DND-41 (cell line): ENCODE measurements at regions not wholly inside any gene's neighbourhood (a gene's known extent, or its start where the extent isn't known, plus 50 kb on each side); places are given as distances from the start of the nearest gene placed in this dataset.

Experiments used
- ATAC-seq: fragments of 200-7000 bp; cut with Tn5 transposase; 3 replicates; pipeline ENCODE4 v1.9.1; 2021; ENCODE audit warnings: low read depth; ENCODE audit not compliant: insufficient read depth
- DNase-seq: peaks from one replicate; pipeline ENCODE4 v3.0.0-alpha.2; 2020
- H2AFZ ChIP-seq: 2 replicates; pipeline ENCODE4 v1.6.0; 2012; ENCODE audit warnings: low read depth, low read length
- H3K27ac ChIP-seq: 2 replicates; pipeline ENCODE4 v1.5.1; 2012; ENCODE audit warnings: low read length, inconsistent platforms
- H3K27me3 ChIP-seq: fragments of 200-600 bp; sonication (generic); 2 replicates; pipeline ENCODE4 v1.6.0; 2012; ENCODE audit warnings: low read length, mild to moderate bottlenecking, inconsistent platforms; ENCODE audit not compliant: insufficient read depth, poor library complexity
- H3K36me3 ChIP-seq: 2 replicates; pipeline ENCODE4 v1.5.1; 2012; ENCODE audit warnings: low read length, inconsistent platforms; ENCODE audit not compliant: insufficient read depth
- H3K4me1 ChIP-seq: 2 replicates; pipeline ENCODE4 v1.5.1; 2012; ENCODE audit warnings: mild to moderate bottlenecking, low read length; ENCODE audit not compliant: insufficient read depth
- H3K4me2 ChIP-seq: 2 replicates; pipeline ENCODE4 v1.6.0; 2012; ENCODE audit warnings: mild to moderate bottlenecking, moderate library complexity, low read length, inconsistent platforms; ENCODE audit not compliant: insufficient read depth
- H3K4me3 ChIP-seq, 2 experiments: fragments of 200-600 bp in 1 of 2; shearing (Covaris generic) in 1 of 2; 2 replicates each; pipeline ENCODE4 v1.5.1; 2012 to 2016; ENCODE audit warnings: inconsistent platforms in 2 of 2, low read length in 2 of 2, mild to moderate bottlenecking in 2 of 2, low read depth in 1 of 2, moderate library complexity in 1 of 2
- H3K79me2 ChIP-seq: 2 replicates; pipeline ENCODE4 v1.6.0; 2012; ENCODE audit warnings: low read length, inconsistent platforms; ENCODE audit not compliant: insufficient read depth
- H3K9ac ChIP-seq: 2 replicates; pipeline ENCODE4 v1.6.0; 2012; ENCODE audit warnings: low read depth, mild to moderate bottlenecking, inconsistent platforms, low read length, moderate library complexity
- H3K9me3 ChIP-seq: 2 replicates; pipeline ENCODE4 v1.5.1; 2012; ENCODE audit warnings: low read length, moderate library complexity, mild to moderate bottlenecking, inconsistent platforms; ENCODE audit not compliant: insufficient read depth, severe bottlenecking
- H4K20me1 ChIP-seq: 2 replicates; pipeline ENCODE4 v1.6.0; 2012; ENCODE audit warnings: low read length; ENCODE audit not compliant: insufficient read depth
- EZH2 ChIP-seq: IDR thresholded peaks from 3 replicates; pipeline ENCODE4 v1.6.1; 2012; ENCODE audit warnings: borderline replicate concordance, low read depth, mild to moderate bottlenecking, moderate library complexity, low read length, inconsistent platforms; ENCODE audit not compliant: severe bottlenecking
- TF ChIP-seq, protein P1 (sequence below): IDR thresholded peaks from 2 replicates; pipeline ENCODE4 v1.5.1; 2012; ENCODE audit warnings: borderline replicate concordance, low read length, moderate library complexity, mild to moderate bottlenecking; ENCODE audit not compliant: poor library complexity, severe bottlenecking; ENCODE audit errors: extremely low read depth

GRCh38 chr16:5781436-5781835, 683.8 kb upstream of the EEF2KMT start:
- H2AFZ ChIP-seq, result no peak overlapping the region
- H3K4me3 ChIP-seq, result no peak overlapping the region
- TF ChIP-seq EZH2, result no peak
- TF ChIP-seq, protein P1, sequence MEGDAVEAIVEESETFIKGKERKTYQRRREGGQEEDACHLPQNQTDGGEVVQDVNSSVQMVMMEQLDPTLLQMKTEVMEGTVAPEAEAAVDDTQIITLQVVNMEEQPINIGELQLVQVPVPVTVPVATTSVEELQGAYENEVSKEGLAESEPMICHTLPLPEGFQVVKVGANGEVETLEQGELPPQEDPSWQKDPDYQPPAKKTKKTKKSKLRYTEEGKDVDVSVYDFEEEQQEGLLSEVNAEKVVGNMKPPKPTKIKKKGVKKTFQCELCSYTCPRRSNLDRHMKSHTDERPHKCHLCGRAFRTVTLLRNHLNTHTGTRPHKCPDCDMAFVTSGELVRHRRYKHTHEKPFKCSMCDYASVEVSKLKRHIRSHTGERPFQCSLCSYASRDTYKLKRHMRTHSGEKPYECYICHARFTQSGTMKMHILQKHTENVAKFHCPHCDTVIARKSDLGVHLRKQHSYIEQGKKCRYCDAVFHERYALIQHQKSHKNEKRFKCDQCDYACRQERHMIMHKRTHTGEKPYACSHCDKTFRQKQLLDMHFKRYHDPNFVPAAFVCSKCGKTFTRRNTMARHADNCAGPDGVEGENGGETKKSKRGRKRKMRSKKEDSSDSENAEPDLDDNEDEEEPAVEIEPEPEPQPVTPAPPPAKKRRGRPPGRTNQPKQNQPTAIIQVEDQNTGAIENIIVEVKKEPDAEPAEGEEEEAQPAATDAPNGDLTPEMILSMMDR, result no peak
- H4K20me1 ChIP-seq, result no peaks in the 10 kb centered on the region
- no peaks in the 10 kb centered on the region for H3K4me1 ChIP-seq
- H3K4me2 ChIP-seq, result no peak overlapping the region
- DNase-seq (no peak), ATAC-seq (no peak)
- no peaks in the 10 kb centered on the region for H3K79me2 ChIP-seq
- no peak overlapping the region for H3K27ac ChIP-seq
- H3K27me3 ChIP-seq, result peaks cover 3% of the 10 kb centered on the region
- no peak overlapping the region for H3K9ac ChIP-seq
- no peaks in the 10 kb centered on the region for H3K9me3 ChIP-seq
- no peaks in the 10 kb centered on the region for H3K36me3 ChIP-seq

GRCh38 chr16:5776876-5777275, 679.3 kb upstream of the EEF2KMT start:
- DNase-seq (no peak), ATAC-seq (no peak)
- TF ChIP-seq EZH2, result no peak
- TF ChIP-seq, protein P1, result no peak
- Histone ChIP-seq H2AFZ (no peak overlapping the region), H3K4me3 (no peak overlapping the region), H3K27ac (no peak overlapping the region), H3K4me1 (no peaks in the 10 kb centered on the region), H3K36me3 (no peaks in the 10 kb centered on the region), H3K27me3 (no peaks in the 10 kb centered on the region), H3K9ac (no peak overlapping the region), H3K79me2 (no peaks in the 10 kb centered on the region), H3K4me2 (no peak overlapping the region), H3K9me3 (no peaks in the 10 kb centered on the region), H4K20me1 (no peaks in the 10 kb centered on the region)

GRCh38 chr16:5775916-5776315, 678.3 kb upstream of the EEF2KMT start:
- Histone ChIP-seq H4K20me1 (no peaks in the 10 kb centered on the region), H3K4me1 (no peaks in the 10 kb centered on the region), H3K36me3 (no peaks in the 10 kb centered on the region), H3K27me3 (no peaks in the 10 kb centered on the region), H3K4me2 (no peak overlapping the region), H3K9me3 (no peaks in the 10 kb centered on the region), H3K79me2 (no peaks in the 10 kb centered on the region), H3K4me3 (no peak overlapping the region), H3K9ac (no peak overlapping the region), H3K27ac (no peak overlapping the region), H2AFZ (no peak overlapping the region)
- TF ChIP-seq EZH2, result no peak
- TF ChIP-seq, protein P1, result no peak
- no peak for DNase-seq
- no peak for ATAC-seq

- Histone ChIP-seq H2AFZ (no peak overlapping the region), H4K20me1 (no peaks in the 10 kb centered on the region), H3K79me2 (no peaks in the 10 kb centered on the region), H3K9ac (no peak overlapping the region), H3K27ac (no peak overlapping the region), H3K4me1 (no peaks in the 10 kb centered on the region), H3K9me3 (no peaks in the 10 kb centered on the region), H3K36me3 (no peaks in the 10 kb centered on the region), H3K4me3 (no peak overlapping the region), H3K27me3 (no peaks in the 10 kb centered on the region), H3K4me2 (no peak overlapping the region)
- DNase-seq (no peak), ATAC-seq (no peak)
- TF ChIP-seq, protein P1, result no peak
- no peak for TF ChIP-seq EZH2
Measured at GRCh38 chr16:5770118-5770517, 672.5 kb upstream of the EEF2KMT start.
